Stimulated activated CD4-positive, alpha-beta T cell treated with anti-CD3 and anti-CD28 coated beads, Interleukin-2, amount 100 ng/mL, for 24 hours (primary cell): ENCODE measurements at regions not wholly inside any gene's neighbourhood (a gene's known extent, or its start where the extent isn't known, plus 50 kb on each side); places are given as distances from the start of the nearest gene placed in this dataset.
"Not testable (repeated sequence)": the region's sequence is repeated elsewhere in the genome, so short reads cannot be mapped to it uniquely, and the experiment has no call there.

ENCODE experiments used
- DNase-seq, 2 donors: peaks; one replicate each; pipeline ENCODE4 v3.0.0-alpha.2; 2020

- no peak for DNase-seq
These were observed 1445.9 kb downstream of the PCDH9 start for GRCh38 chr13:65784088-65784816.

GRCh38 chr13:65783383-65783782 is 1446.8 kb downstream of the PCDH9 start:
- DNase-seq, result no peak

- DNase-seq, result not testable (repeated sequence)
These were observed 1458.3 kb downstream of the PCDH9 start for GRCh38 chr13:65771704-65772313.

GRCh38 chr13:65768545-65768944 is 1461.6 kb downstream of the PCDH9 start:
- DNase-seq, result no peak

GRCh38 chr13:65763811-65764210 is 1466.3 kb downstream of the PCDH9 start:
- no peak for DNase-seq

- no peak for DNase-seq
These were observed 1468.1 kb downstream of the PCDH9 start for GRCh38 chr13:65762012-65762411.

DNA sequence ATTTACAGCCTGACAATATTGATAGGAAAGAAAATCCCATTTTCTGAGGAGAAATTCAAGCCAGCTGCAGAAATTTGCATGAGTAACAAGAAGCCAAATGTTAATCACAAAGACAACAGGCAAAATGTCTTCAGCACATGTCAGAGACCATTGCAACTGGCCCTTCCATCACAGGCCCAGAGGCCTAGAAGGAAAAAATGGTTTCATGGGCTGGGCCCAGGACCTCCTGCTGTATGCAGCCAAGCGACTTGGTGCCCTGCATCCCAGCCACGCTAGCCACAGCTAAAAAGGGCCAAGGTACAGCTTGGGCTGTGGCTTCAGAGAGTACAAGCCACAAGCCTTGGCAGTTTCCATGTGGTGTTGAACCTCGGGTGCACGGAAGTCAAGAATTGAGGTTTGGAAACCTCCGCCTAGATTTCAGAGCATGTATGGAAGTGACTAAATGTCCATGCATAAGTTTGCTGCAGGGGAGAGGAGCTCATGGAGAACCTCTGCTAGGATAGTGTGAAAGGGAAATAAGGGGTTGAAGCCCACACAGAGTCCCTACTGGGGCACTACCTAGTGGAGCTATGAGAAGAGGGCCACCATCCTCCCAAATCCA is 1474.0 kb downstream of the PCDH9 start:
- no peak for DNase-seq

- no peak for DNase-seq
These were observed 1481.9 kb downstream of the PCDH9 start for GRCh38 chr13:65748227-65748626.

DNA sequence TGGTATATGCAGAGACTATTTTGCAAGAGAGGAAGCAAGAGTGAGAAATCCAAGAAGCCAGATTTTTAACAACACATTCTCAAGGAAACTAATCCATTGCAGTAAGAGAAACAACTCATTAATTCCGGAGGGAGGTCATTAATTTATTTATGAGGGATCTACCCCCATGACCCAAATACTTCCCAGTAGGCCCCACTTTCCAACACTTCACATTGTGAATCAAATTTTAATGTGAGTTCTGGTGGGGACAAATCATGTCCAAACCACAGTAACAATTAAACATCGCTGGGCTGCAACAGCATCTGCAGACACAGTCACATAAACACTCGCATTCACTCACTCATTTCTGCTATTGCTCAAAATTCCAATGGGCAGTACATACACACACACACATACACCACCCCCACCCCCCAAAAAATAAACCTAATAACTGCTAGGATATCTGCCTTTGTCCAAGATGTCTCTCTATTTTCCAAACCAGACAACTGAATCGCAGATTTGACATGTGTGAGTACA is 1483.7 kb downstream of the PCDH9 start:
- DNase-seq, result no peak

GRCh38 chr13:65744836-65745235 is 1485.3 kb downstream of the PCDH9 start:
- DNase-seq, result no peak

- no peak for DNase-seq
These were observed 1497.0 kb downstream of the PCDH9 start for GRCh38 chr13:65733110-65733509.

GRCh38 chr13:65727070-65727469 is 1503.1 kb downstream of the PCDH9 start:
- DNase-seq, result no peak

- no peak for DNase-seq
These were observed 1505.1 kb downstream of the PCDH9 start for GRCh38 chr13:65725006-65725405.

- DNase-seq, result no peak
These were observed 1505.9 kb downstream of the PCDH9 start for GRCh38 chr13:65724226-65724625.

- no peak for DNase-seq
These were observed 1507.6 kb downstream of the PCDH9 start for GRCh38 chr13:65722506-65722905.

DNA sequence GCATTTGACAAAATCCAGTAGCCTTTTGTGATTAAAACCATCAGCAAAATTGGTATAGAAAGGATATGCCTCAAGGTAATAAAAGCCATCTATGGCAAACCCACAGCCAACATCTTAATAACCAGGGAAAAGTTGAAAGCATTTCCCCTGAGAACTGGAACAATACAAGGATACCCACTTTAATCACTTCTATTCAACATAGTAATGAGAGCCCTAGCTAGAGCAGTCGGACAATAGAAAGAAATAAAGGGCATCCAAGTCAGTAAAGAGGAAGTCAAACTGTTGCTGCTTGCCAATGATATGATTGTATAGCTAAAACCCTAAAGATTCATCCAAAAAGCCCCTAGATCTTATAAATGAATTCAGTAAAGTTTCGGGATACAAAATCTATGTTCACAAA is 1510.3 kb downstream of the PCDH9 start:
- DNase-seq, result no peak

GRCh38 chr13:65710514-65710913 is 1519.6 kb downstream of the PCDH9 start:
- no peak for DNase-seq

GRCh38 chr13:65697843-65698242 is 1532.3 kb downstream of the PCDH9 start:
- DNase-seq, result no peak

DNA sequence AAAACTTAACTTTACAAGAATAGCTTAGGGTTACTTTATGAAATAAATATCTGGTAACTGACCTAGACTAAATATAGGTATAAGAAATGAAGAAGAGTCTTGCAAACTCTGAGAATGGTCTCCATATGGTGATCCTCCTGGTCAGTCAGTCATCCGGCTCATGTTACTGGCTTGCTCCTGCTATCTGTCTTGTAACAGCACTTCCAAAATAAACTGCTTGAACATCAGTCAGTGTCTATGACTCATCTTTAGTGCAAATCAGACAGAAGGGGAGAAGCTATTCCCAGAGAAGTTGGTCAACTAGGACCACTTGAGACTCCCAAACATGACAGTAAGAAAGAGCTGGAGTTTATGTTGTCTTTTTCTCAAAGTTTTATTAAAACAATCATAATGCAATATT is 1550.9 kb downstream of the PCDH9 start:
- DNase-seq, result no peak

GRCh38 chr13:65677906-65678305 is 1552.2 kb downstream of the PCDH9 start:
- DNase-seq, result no peak

DNA sequence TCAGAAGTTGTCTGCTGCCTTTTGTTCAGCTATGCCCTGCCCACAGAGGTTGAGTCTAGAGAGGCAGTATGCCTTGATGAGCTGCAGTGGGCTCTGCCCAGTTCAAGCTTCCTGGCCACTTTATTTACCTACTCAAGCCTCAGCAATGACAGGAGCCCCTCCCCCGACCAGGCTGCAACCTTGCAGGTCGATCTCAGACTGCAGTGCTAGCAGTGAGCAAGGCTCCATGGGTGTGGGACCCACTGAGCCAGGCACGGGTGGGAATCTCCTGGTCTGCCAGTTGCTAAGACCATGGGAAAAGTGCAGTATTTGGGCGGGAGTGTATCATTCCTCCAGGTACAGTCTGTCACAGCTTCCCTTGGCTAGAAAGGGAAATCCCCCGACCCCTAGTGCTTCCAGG is 1554.8 kb downstream of the PCDH9 start:
- not testable (repeated sequence) for DNase-seq

- no peak for DNase-seq
These were observed 1560.0 kb downstream of the PCDH9 start for GRCh38 chr13:65670014-65670625.

DNA sequence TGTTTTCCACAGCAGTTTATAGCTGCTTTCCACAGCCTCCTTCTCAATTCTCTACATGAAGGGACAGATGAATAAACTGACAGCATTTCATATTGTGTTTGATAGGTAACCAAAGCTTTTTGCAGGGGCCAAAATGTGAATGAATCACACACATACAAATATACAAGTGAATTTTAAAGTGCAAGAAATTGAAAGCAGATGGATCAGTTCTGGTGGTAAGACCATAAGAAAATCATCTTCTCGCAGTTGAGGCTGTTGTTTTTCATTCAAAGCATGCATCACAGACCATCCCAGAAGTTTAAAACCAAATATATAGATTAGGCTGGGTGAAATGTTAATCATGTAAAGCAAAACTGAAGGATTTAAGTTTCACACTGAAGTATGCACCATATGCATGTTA is 1569.4 kb downstream of the PCDH9 start:
- no peak for DNase-seq
